ENCODE measurements at regions not wholly inside any gene's neighbourhood (a gene's known extent, or its start where the extent isn't known, plus 50 kb on each side); places are given as distances from the start of the nearest gene placed in this dataset.
"Not testable (repeated sequence)": the region's sequence is repeated elsewhere in the genome, so short reads cannot be mapped to it uniquely, and the experiment has no call there.

DNA sequence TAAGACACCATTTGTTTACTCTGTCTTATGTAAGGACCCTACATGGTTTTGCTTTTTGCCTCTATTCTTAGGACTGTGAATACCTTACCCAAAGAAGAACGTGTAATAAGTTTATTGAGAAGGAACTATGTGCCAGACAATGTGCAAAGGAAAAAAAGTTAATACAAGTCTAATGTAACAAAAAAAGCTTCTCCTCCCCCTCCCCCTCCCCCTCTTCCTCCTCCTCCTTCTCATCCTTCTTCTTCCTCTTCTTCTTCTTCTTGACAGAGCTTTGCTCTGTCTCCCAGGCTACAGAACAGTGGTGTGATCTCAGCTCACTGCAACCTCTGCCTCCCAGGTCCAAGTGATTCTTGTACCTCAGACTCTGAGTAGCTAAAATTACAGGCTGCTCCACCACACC lies 50.9 kb upstream of the MITF start:
- no peak for DNase-seq

DNA sequence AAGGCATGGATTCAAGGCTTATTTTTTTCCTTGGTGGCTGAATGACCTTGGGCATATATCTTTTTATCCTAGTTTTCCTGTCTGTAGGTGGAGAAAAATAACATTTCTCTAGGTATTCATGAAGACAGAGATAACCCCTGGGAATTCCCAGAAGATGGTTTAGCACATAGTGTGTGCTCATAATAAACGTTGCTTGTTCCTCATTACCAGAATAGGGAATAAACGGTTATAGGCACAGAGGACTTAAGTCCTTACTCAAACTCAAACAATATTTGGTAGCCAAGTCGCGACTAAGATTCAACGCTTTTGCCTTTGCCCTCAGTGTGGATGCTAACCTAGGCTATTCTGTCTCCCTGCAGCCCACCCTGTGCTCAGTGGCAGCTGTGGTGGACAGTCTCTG lies 51.6 kb upstream of the MITF start:
- no peak for DNase-seq

DNA sequence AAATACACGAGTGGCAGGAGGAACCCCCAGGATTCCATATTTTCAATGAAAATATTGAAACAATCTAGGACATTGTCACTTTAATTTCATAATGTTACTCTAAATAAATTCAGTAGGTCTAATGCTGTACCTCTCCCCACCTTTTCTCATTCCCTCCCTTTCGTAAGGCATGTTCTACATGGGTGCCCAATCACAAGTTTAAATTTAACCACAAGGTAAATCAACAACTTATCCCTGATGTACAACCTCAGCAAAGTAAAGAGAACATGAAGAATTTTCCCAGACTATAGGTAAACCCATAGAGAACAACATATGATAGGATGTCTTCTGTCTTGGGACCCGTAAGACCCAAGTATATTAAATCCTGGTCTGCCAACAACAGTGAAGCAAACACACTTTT lies 53.2 kb upstream of the MITF start:
- DNase-seq = no peak

DNA sequence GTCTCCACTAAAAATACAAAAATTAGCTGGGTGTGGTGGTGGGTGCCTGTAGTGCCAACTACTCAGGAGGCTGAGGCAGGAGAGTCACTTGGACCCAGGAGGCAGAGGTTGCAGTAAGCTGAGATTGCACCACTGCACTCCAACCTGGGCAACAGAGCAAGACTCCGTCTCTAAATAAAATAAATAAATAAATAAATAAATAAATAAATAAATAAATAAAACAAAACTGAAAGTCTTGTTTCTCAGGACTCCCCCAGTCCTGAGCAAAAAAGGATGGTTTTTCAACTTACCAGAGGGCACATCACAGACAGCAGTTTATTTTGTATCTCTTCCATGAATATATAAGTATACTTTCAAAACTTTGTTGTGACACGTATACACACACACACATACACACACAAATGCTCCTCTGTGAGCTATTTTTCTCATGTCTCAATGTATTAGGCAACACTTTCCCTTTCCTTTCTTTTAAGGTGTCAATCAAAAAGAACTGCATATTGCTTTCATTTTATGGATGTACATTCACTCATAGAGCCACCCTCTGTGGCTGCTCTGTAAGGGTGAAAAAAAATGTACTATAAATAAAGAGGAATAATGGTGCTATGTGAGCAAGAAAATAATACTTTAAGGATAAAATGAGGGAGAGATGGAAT lies 54.8 kb upstream of the MITF start:
- no peak for DNase-seq

DNA sequence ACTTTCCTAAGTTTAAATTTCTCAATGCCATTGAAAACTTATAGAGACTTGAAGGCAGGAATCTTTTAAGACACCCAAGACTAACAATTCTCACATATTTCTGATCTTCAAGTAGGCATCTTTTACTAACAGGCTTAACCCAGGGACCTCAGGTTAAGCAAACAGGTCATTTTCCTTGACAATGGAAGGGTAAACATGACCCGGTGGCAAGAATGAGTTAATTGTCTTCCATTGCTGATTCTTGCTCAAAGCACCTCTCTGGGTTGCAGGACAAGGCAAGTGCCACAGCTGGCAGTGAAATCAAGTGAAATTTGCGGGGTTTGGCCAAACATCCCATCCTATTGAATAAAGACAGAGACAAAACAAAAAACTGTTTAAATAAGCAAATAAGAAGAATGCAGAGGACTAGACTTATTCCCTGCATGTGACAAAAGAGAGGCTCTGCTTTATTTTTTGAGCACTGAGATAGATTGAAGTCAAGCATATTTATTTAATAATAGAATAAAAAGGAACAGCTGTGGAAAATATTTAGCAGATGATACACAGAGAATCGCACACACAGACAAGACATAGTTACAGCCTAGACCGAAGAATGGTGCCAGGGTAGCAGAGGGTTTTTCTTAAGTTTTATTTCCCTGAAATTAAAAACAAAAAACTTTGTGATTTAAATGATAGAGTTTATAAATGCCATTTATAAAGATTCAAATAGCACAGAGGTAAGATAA lies 56.0 kb upstream of the MITF start:
- DNase-seq = no peak

DNA sequence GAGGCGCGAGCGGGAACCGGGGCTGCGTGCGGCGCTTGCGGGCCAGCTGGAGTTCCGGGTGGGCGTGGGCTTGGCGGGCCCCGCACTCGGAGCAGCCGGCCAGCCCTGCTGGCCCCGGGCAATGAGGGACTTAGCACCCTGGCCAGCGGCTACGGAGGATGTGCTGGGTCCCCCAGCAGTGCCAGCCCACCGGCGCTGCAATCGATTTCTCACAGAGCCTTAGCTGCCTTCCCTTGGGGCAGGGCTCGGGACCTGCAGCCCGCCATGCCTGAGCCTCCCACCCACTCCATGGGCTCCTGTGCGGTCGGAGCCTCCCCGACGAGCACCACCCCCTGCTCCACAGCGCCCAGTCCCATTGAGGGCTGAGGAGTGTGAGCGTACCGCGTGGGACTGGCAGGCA lies 61.8 kb upstream of the MITF start:
- not testable (repeated sequence) for DNase-seq

DNA sequence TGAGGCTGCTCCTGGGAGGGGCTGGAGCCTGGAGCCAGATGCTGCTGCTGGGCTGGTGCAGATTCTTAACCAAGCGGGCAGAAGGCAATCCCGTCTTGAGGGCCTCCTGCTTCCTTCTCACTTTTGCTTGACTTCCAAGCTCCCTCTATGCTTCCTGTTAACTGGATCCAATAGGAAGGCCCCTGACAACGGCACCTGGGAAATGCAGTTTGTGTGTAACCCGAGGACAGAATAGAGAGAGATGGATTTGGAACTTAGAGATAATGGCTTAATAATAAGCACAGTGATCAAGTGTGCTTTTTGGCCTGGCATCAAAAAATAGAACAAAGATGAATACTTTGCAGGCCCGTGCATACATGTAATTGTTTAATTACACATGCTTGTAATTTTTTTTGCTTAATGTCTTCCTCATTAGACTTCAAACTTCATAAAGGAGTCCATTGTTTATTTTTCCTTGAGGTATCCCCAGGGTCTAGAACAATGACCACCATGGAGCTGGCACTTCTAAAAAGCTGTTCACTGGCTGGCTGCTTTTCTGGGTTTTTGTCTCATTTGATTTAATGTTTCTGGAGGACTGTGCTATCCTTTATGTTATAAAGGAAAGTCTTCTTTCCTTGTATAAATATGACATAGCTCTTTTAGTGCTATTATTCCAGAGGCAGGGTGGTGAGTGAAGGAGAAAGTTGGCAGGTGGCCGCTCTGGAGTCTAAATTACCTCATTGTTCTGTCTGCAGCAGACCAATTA lies 63.3 kb upstream of the MITF start:
- DNase-seq = no peak

DNA sequence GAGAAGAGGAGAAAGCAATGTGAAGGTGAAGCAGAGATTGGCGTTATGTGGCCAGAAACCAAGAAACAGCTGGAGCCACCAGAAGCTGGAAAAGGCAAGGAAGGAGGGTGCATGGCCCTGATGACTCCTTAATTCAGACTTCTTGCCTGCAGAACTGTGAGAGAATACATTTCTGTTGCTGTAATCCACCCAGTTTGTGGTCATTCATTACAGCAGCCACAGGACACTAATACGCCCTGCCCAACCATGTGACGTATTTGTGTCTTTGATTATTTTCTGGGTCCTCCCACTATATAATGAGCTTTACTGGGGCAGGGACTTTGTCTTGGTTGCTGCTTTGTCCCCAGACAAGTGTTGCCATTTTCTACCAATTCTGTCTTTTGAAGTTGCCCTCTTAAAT lies 64.5 kb upstream of the MITF start:
- no peak for DNase-seq

DNA sequence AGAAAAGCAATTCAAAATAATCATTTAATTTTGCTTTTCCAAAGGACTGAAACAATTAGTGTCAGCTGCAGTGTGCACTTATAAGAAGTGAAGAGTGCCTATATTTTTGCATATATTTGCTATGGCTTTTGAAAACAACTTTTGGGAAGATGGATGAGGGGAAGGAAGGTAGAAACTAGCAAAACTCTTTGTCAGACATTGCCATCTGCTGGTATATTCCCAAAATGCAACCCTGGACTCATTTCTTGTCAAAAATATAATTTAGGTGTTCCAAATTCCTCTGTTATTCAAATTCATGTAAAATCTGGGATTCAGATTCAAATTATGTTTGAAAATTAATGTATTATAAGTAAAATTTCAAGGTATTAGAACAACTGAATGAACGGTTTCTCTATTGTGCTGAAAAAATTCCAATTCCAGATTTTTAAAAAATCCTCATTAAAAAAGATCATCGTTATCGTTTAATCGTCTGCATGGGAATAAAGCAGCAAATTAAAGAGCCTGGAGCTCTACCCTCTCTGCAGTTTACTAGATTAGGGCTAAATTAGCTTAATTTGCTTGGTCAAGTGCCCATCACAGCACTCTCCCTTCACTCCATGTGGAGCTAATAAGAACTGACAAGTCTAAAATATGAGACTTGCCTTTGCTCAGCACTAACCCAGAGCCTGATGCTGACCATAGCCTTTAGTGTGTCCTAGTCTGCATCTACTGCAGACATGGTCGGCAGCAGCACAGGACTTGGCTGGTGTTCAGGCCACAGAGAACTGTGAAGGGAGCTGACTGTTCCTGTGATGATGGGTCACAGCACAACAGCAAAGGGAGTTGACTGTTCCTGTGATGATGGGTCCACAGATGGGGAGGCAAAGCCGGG lies 67.9 kb upstream of the MITF start:
- no peak for DNase-seq

DNA sequence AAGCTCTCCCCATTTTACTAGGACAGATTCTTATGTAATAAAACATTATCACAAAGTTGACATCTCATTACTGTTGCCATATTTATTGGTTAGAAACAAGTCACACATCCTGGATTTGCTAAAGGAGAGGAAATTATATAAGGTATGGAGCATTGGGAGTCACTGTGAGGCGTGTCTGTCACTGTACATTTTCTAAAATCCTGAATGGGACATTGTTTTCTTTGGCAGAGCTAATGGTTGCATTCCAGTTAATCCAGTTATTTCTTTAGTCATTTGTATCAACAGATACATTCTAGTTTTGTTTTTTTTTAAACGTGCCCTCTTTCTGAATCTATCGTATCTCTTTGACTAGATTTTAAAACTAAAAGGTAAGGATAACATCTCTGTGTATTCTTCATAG lies 70.2 kb upstream of the MITF start:
- no peak for DNase-seq

DNA sequence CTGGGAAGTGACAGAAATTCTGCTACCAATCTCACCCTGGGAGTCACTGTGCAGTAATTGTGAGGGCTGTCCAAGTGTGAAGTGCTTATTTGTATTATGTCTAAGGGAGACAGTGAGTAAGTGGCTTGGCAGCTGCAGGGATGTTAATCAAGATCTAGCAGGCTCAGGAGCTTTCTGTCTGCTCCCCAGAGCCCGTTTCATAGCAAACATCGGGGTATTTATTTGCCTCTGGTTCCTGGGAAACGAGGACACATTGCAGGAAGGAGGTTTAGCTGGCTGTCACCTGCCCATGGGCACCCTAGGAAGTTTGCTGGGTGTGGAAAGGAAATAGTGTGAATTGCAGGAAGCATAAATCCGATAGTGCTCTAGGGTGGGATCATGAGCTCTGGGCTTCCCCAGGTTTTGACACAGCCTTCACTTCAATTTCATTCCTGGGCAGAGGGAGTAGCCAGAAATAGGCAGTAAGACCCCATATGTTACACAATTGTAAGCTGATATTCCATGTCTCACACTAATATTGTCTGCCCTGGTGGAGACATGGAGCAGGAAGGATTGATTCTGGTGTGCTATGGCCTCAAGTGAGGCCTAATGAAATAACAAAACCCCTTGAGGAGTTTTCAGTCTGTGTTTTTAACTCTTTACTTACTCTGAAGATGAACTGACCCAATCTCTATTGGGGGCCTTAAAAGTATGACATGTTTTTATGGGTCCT lies 74.1 kb upstream of the MITF start:
- no peak for DNase-seq

DNA sequence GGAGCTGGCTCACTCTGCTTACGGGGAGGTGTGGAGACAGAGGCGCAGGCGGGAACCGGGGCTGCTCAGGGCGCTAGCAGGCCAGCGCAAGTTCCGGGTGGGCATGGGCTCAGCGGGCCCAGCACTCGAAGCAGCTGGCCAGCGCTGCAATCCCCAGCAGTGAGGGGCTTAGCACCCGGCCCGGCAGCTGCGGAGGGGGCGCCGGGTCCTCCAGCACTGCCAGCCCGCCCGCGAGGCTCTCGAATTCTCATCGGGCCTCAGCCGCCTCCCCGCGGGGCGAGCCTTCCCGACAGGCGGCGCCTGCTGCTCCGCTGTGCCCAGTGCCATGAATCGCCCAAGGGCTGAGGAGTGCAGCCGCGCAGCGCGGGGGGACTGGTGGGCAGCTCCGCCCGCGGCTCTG lies 78.6 kb upstream of the MITF start:
- no peak for DNase-seq

DNA sequence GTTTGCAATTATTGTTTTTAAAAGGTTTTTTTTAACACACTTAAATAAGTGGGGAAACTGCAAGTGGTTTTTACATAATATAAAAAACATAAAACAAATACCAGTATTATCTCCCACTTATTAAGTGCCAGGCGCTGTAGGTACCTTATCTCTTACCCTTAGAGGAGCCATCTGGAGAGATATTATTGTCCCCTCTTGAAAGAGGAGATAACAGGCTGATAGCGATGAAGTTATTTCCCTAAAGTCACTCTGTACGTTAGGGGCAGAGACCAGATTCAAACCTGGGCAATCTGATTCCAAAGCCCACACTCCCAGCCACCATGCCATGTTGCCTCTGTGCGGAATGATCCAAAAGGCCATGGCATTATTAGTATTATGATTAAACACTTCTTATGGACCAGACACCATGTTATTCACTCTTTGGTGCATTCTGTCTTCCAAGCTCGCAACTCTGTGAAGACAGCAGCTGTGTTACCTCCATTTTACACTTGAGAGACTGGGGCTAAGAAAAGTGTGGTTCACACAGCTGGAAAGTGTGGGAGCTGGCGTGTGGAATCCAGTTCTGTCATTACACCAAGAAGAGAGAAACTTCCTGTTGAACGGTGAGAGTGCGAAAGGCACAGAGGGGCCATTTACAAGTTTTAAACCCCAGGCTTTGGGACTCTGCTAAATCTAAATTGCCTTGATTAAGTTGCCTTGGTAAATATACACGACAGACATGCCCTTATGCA lies 79.9 kb upstream of the MITF start:
- no peak for DNase-seq

DNA sequence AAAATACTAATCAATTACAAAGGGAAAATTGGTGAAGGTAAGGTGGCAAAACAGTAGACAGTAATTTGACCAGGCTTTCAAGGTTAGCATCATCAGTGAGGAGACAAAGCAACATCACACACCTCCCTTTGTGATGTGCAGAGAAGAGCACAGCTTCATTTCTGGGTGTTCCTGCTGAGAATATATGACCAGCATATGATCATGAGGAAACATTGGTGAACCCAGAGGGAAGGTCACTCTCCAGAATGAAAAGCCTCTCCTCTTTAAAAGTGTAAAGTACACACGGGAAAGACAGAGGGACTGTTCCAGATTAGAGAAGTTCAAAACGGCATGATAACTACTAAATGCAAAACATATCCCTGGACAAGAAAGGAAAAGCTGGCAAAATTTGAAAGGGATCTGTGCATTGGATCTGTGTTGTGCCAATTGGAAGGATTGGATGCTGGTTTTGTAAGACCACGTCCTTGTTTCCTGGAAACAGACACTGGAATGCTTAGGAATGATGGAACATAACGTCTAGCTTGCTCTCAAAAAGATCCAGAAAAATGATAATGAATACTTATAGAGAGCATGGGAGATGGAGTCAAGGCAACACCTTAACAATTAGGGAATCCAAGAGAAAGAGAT lies 80.6 kb upstream of the MITF start:
- no peak for DNase-seq

DNA sequence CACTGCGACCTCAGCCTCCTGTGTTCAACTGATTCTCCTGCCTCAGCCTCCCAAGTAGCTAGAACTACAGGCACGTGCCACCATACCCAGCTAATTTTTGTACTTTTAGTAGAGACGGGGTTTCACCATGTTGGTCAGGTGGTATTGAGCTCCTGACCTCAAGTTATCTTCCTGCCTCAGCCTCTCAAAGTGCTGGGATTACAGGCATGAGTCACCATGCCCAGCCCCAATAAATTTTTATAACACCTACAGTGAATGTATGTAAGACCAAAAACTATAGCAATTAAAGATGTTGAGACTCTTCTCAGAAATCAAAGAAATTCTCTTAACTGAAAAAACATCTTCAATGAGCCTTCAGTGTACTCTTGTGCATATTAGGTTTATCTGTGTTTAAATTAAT lies 82.2 kb upstream of the MITF start:
- DNase-seq = not testable (repeated sequence)

DNA sequence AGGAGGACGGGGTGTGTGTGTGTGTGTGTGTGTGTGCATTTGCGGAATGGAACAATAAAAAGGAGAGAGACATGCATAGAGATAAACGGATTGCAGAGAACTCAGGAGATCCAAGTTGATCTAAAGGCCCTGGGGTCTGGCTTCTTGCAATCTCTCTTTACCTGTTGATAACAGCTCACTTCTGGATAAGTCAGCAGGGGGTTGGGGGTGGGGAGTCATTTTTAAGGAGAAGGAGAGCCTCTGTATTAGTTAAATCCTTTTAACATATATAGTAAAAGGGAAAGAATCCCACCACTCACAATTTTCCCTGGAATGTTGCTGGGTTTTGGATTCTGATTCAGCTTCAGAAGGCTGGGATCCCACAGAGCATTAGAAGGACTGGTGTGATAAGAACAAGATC lies 87.5 kb upstream of the MITF start:
- DNase-seq = no peak

DNA sequence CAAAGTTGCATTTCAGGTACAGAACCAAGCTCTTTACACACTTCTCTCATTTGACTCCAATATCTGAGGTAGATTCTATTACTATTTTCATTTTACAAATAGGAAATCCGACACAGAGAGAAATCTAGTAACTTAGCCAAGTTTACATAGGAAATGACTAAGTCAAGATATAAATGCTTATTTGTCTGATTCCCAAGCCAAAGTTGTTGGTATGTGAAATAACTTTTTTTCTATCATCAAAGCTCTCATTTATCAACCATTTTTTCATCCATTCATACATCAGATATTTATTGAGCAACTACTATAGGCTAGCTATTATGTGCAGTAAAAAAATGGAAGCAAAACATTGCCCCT lies 89.2 kb upstream of the MITF start:
- DNase-seq = no peak

DNA sequence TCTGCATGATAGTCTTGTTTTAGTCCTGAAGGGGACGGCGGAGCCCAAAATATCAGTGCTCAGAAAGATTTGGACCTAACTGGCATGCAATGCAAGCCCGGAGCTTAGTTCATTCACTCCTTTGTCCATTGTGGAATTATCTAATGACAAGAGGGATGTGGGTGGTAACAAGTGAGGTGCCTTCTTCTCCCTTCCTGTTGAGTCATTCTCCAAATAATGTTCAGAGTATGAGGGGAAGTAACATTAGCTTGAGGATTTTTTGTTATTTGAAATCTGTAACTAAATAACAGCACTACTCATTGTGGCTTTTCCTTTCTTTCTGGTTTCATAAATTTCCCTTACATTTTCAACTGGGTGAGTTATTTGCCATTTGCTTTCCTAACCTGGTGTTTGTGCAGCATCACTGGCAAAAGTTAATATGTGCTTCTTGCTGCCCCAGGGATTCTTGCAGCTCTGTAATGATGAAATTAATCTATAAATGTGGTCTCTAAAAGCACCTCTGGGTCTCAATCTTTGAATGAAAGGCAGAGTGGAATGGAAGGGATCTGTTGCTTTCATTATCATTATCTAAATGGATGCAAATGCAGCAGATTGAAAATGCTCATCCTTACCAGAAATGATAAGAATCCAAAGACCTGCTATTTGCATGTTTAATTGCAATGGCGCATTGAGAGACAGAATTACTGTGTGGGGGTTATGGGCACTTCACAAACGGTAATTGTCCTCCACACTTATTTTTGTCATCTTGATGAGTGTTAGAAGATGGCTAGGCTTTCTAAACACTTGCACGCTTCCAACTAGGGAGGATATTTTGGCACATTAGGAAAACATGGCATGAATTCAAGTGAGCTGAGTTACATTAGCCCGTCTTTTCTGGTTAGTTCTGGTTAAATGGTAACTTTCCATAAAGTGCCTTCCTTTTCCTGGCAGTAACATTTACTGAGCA lies 89.9 kb upstream of the MITF start:
- DNase-seq = no peak

DNA sequence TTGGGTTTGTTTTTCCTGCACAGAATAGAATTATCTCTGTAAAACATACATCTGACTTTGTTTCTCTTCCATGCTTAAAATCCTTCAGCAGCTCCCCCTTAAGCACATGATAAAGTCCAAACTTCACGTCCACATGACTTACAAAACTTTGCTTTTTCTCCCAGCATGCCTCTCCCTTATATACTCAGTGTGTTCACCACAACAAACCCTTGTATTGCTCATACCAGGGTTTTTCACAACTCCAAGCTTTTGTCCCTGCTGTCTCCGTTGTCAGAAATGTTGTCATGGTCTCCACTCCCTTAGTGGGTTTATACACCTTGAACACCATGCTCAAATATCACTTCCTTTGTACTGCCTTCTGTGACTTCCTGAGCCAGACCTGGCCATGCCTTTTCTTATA lies 91.1 kb upstream of the MITF start:
- no peak for DNase-seq

DNA sequence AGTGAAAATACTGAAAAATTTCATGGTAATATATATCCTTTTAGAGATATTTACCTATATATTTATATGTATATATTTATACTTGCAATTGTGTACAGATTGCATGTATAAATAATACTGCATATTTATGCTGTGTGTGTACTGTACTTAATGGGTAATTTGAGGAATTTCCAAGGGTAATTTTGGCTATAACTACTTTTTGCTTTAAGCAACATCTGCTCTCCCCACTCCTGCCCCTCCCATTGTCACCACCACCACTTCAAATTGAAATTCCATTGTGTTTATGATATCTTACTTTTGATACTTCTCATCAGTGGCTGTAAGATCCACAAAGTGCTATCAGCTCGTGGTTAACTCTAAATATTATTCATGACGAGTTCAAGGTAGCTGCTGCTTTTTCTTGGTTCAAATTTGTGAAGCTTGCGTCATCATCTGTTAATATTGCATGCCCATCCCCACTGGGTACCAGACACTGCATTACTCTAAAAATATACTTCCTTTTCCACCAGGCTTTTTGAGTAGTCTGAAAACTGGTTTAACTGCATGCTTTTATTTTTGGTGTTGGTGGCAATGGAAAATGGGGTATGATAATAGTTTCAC lies 91.7 kb upstream of the MITF start:
- DNase-seq = no peak
